ENCODE measurements at regions not wholly inside any gene's neighbourhood (a gene's known extent, or its start where the extent isn't known, plus 50 kb on each side); places are given as distances from the start of the nearest gene placed in this dataset.

GRCh38 chr18:10284540-10285282 is 169.7 kb upstream of the APCDD1 start:
- H3K9me3 ChIP-seq (ENCODE audit: control insufficient read depth in 2 of 3, insufficient read depth in 1 of 3, low read length in 3 of 3) = peaks cover 0 to 9% (median 0%) of the 10 kb centered on the region in 3 donors
- no peaks in the 10 kb centered on the region for H3K36me3 ChIP-seq (ENCODE audit: control insufficient read depth in 2 of 3, insufficient read depth in 3 of 3, low read length in 3 of 3)
- no peak overlapping the region for H3K4me3 ChIP-seq (ENCODE audit: low read length in 3 of 3)
- TF ChIP-seq, protein P1, sequence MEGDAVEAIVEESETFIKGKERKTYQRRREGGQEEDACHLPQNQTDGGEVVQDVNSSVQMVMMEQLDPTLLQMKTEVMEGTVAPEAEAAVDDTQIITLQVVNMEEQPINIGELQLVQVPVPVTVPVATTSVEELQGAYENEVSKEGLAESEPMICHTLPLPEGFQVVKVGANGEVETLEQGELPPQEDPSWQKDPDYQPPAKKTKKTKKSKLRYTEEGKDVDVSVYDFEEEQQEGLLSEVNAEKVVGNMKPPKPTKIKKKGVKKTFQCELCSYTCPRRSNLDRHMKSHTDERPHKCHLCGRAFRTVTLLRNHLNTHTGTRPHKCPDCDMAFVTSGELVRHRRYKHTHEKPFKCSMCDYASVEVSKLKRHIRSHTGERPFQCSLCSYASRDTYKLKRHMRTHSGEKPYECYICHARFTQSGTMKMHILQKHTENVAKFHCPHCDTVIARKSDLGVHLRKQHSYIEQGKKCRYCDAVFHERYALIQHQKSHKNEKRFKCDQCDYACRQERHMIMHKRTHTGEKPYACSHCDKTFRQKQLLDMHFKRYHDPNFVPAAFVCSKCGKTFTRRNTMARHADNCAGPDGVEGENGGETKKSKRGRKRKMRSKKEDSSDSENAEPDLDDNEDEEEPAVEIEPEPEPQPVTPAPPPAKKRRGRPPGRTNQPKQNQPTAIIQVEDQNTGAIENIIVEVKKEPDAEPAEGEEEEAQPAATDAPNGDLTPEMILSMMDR (IDR thresholded peaks at IDR 0.05; ENCODE audit: borderline replicate concordance, extremely low read depth, insufficient read depth) = no peak
- no peaks in the 10 kb centered on the region for H3K27me3 ChIP-seq (ENCODE audit: control insufficient read depth, insufficient read depth, low read length)
- FAIRE-seq (no peak), DNase-seq (peak in 3 of 5 donors; percentile 41 to 88 (median 73))
- no peak overlapping the region for H3K9ac ChIP-seq (ENCODE audit: low read length in 3 of 3)
- no peak overlapping the region for H3K27ac ChIP-seq (ENCODE audit: low read depth in 2 of 2, low read length in 2 of 2)
- no peaks in the 10 kb centered on the region for H3K4me1 ChIP-seq (ENCODE audit: control insufficient read depth in 2 of 3, insufficient read depth in 2 of 3, low read depth in 1 of 3, low read length in 3 of 3)
- intact Hi-C loops (cut with DNase I) = no loop called here

GRCh38 chr18:10285283-10285640 is 169.2 kb upstream of the APCDD1 start:
- Histone ChIP-seq H3K27me3 (ENCODE audit: control insufficient read depth, insufficient read depth, low read length) (no peaks in the 10 kb centered on the region), H3K36me3 (ENCODE audit: control insufficient read depth in 2 of 3, insufficient read depth in 3 of 3, low read length in 3 of 3) (no peaks in the 10 kb centered on the region), H3K9ac (ENCODE audit: low read length in 3 of 3) (no peak overlapping the region), H3K27ac (ENCODE audit: low read depth in 2 of 2, low read length in 2 of 2) (no peak overlapping the region), H3K9me3 (ENCODE audit: control insufficient read depth in 2 of 3, insufficient read depth in 1 of 3, low read length in 3 of 3) (peaks cover 0 to 9% (median 0%) of the 10 kb centered on the region in 3 donors), H3K4me1 (ENCODE audit: control insufficient read depth in 2 of 3, insufficient read depth in 2 of 3, low read depth in 1 of 3, low read length in 3 of 3) (no peaks in the 10 kb centered on the region), H3K4me3 (ENCODE audit: low read length in 3 of 3) (no peak overlapping the region)
- DNase-seq (no peak), FAIRE-seq (no peak)
- TF ChIP-seq, protein P1 (IDR thresholded peaks at IDR 0.05; ENCODE audit: borderline replicate concordance, extremely low read depth, insufficient read depth) = no peak
- intact Hi-C loops (cut with DNase I) = no loop called here

DNA sequence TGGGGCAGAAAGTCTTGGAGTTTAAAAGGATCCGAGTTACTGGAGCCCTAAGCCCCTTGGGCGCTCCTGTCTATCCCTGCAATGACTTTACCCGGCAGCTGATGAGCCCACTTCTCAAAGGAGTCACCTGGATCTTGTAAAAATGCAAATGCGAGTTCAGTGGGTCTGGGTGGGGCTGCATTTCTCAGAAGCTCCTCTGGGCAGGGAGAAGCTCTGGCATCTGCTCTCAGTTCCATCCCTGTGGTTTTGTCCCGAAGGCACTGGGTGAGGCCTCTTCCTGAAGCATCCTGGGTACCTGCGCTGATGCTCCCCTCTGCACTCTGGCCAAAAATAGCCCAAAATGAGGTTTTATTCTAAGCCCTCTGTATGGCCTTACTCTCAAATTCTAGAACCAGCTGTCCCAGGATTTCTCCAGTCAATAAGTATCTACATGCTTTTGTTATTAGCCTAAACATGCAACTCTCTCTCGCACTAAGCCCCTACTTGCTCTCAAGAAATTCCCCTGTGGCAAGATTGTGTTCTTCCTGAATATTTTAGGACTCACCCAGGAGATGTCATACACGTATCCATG is 167.8 kb upstream of the APCDD1 start:
- DNase-seq = no peak
- no peak for FAIRE-seq

More for the DNA sequence above, 167.8 kb upstream of the APCDD1 start:
- H3K27ac ChIP-seq (ENCODE audit: low read depth in 2 of 2, low read length in 2 of 2) = no peak overlapping the region
- no peak overlapping the region for H3K9ac ChIP-seq (ENCODE audit: low read length in 3 of 3)
- no peaks in the 10 kb centered on the region for H3K27me3 ChIP-seq (ENCODE audit: control insufficient read depth, insufficient read depth, low read length)
- H3K4me3 ChIP-seq (ENCODE audit: low read length in 3 of 3) = no peak overlapping the region
- peaks cover 0 to 9% (median 0%) of the 10 kb centered on the region in 3 donors for H3K9me3 ChIP-seq (ENCODE audit: control insufficient read depth in 2 of 3, insufficient read depth in 1 of 3, low read length in 3 of 3)
- TF ChIP-seq, protein P1 (IDR thresholded peaks at IDR 0.05; ENCODE audit: borderline replicate concordance, extremely low read depth, insufficient read depth) = no peak
- peaks cover 0 to 2% (median 0%) of the 10 kb centered on the region in 3 donors for H3K4me1 ChIP-seq (ENCODE audit: control insufficient read depth in 2 of 3, insufficient read depth in 2 of 3, low read depth in 1 of 3, low read length in 3 of 3)
- H3K36me3 ChIP-seq (ENCODE audit: control insufficient read depth in 2 of 3, insufficient read depth in 3 of 3, low read length in 3 of 3) = no peaks in the 10 kb centered on the region
- intact Hi-C loops (cut with DNase I) = no loop called here

All from kidney (tissue), 13 donors.